Activated T-cell treated with anti-CD3 and anti-CD28 coated beads, Interleukin-2, amount 50 U/mL, for 72 hours (primary cell): ENCODE measurements at regions not wholly inside any gene's neighbourhood (a gene's known extent, or its start where the extent isn't known, plus 50 kb on each side); places are given as distances from the start of the nearest gene placed in this dataset.
"Not testable (repeated sequence)": the region's sequence is repeated elsewhere in the genome, so short reads cannot be mapped to it uniquely, and the experiment has no call there.

Experiments used
- ATAC-seq, 2 donors: fragments of 150-1000 bp; cut with Tn5 transposase; replicated peaks in 1 of 2; 2 replicates each; pipeline ENCODE4 v1.10.0; 2021; ENCODE audit warnings: moderate library complexity in 2 of 2, mild to moderate bottlenecking in 1 of 2
- DNase-seq, 2 donors: peaks; one replicate each; pipeline ENCODE4 v3.0.0; 2021 to 2022; ENCODE audit warnings: mixed read lengths in 1 of 2
- H3K27ac Mint-ChIP-seq: one replicate; pipeline ENCODE4 v1.8.0; 2022; ENCODE audit warnings: mild to moderate bottlenecking, moderate library complexity, mixed read lengths
- H3K27me3 Mint-ChIP-seq: one replicate; pipeline ENCODE4 v1.8.0; 2022; ENCODE audit warnings: low read depth, mixed read lengths
- H3K36me3 Mint-ChIP-seq, 2 donors: one replicate each; pipeline ENCODE4 v1.8.0; 2022; ENCODE audit warnings: mixed read lengths in 2 of 2, mild to moderate bottlenecking in 1 of 2; ENCODE audit not compliant: insufficient read depth in 2 of 2
- H3K4me1 Mint-ChIP-seq: one replicate; pipeline ENCODE4 v1.8.0; 2022; ENCODE audit warnings: low read depth, mixed read lengths
- H3K4me3 Mint-ChIP-seq, 2 donors: one replicate each; pipeline ENCODE4 v1.8.0; 2022; ENCODE audit warnings: mild to moderate bottlenecking in 2 of 2, mixed read lengths in 2 of 2, moderate library complexity in 2 of 2
- H3K9me3 Mint-ChIP-seq, 2 donors: one replicate each; pipeline ENCODE4 v1.8.0; 2022; ENCODE audit warnings: mixed read lengths in 2 of 2

- H3K4me3 Mint-ChIP-seq: no peak overlapping the region
- H3K9me3 Mint-ChIP-seq: peaks cover 4 to 7% of the 10 kb centered on the region in 2 donors
- no peak for ATAC-seq
Observed at GRCh38 chr7:4449263-4449662, 232.8 kb upstream of the FOXK1 start.

GRCh38 chr7:4450483-4450882, 231.6 kb upstream of the FOXK1 start:
- Mint-ChIP-seq H3K9me3 (peaks cover 0 to 3% of the 10 kb centered on the region in 2 donors), H3K36me3 (no peaks in the 10 kb centered on the region)

More at GRCh38 chr7:4449263-4449662, 232.8 kb upstream of the FOXK1 start:
- Mint-ChIP-seq H3K36me3 (no peaks in the 10 kb centered on the region), H3K27me3 (peaks cover 10% of the 10 kb centered on the region), H3K4me1 (no peaks in the 10 kb centered on the region), H3K27ac (no peak overlapping the region)
- DNase-seq: no peak

GRCh38 chr7:4460597-4460996, 221.5 kb upstream of the FOXK1 start:
- DNase-seq (no peak), ATAC-seq (no peak)
- H3K9me3 Mint-ChIP-seq: peaks cover 3 to 5% of the 10 kb centered on the region in 2 donors
- H3K27me3 Mint-ChIP-seq: peaks cover 5% of the 10 kb centered on the region
- no peak overlapping the region for H3K27ac Mint-ChIP-seq
- no peak overlapping the region for H3K4me3 Mint-ChIP-seq
- no peaks in the 10 kb centered on the region for H3K4me1 Mint-ChIP-seq
- no peaks in the 10 kb centered on the region for H3K36me3 Mint-ChIP-seq

More at GRCh38 chr7:4450483-4450882, 231.6 kb upstream of the FOXK1 start:
- no peak overlapping the region for H3K4me3 Mint-ChIP-seq
- no peak overlapping the region for H3K27ac Mint-ChIP-seq
- H3K27me3 Mint-ChIP-seq: peaks cover under 1% of the 10 kb centered on the region
- DNase-seq: no peak
- H3K4me1 Mint-ChIP-seq: no peaks in the 10 kb centered on the region
- ATAC-seq: no peak

GRCh38 chr7:4461531-4461930, 220.6 kb upstream of the FOXK1 start:
- no peak overlapping the region for H3K4me3 Mint-ChIP-seq
- H3K27me3 Mint-ChIP-seq: peaks cover 6% of the 10 kb centered on the region
- peaks cover 3 to 5% of the 10 kb centered on the region in 2 donors for H3K9me3 Mint-ChIP-seq
- no peaks in the 10 kb centered on the region for H3K36me3 Mint-ChIP-seq
- H3K4me1 Mint-ChIP-seq: no peaks in the 10 kb centered on the region
- no peak overlapping the region for H3K27ac Mint-ChIP-seq
- ATAC-seq (no peak), DNase-seq (no peak)

- no peak for ATAC-seq
- DNase-seq: no peak
- Mint-ChIP-seq H3K27ac (no peak overlapping the region), H3K36me3 (peaks cover 0 to 1% of the 10 kb centered on the region in 2 donors), H3K4me1 (no peaks in the 10 kb centered on the region), H3K27me3 (peaks cover 6% of the 10 kb centered on the region), H3K4me3 (no peak overlapping the region), H3K9me3 (peaks cover 5 to 8% of the 10 kb centered on the region in 2 donors)
Observed at GRCh38 chr7:4468320-4469102, 213.6 kb upstream of the FOXK1 start.

- Mint-ChIP-seq H3K27ac (no peak overlapping the region), H3K4me1 (no peaks in the 10 kb centered on the region), H3K4me3 (no peak overlapping the region), H3K36me3 (peaks cover 0 to 1% of the 10 kb centered on the region in 2 donors), H3K9me3 (peaks cover 2 to 3% of the 10 kb centered on the region in 2 donors), H3K27me3 (peaks cover 5% of the 10 kb centered on the region)
- no peak for ATAC-seq
- no peak for DNase-seq
Observed at GRCh38 chr7:4470246-4470645, 211.8 kb upstream of the FOXK1 start.

GRCh38 chr7:4472728-4473127, 209.4 kb upstream of the FOXK1 start:
- Mint-ChIP-seq H3K27ac (no peak overlapping the region), H3K27me3 (peaks cover 7% of the 10 kb centered on the region), H3K9me3 (peaks cover 2 to 3% of the 10 kb centered on the region in 2 donors), H3K4me3 (no peak overlapping the region), H3K36me3 (peaks cover 0 to 1% of the 10 kb centered on the region in 2 donors), H3K4me1 (no peaks in the 10 kb centered on the region)
- DNase-seq (no peak), ATAC-seq (no peak)

- peak; percentile 28 to 32 for ATAC-seq
- H3K27me3 Mint-ChIP-seq: peaks cover 7% of the 10 kb centered on the region
- peaks cover 6 to 10% of the 10 kb centered on the region in 2 donors for H3K36me3 Mint-ChIP-seq
- DNase-seq: peak; percentile 6 to 9
- H3K9me3 Mint-ChIP-seq: peaks cover 8 to 10% of the 10 kb centered on the region in 2 donors
- H3K4me3 Mint-ChIP-seq: no peak overlapping the region
- H3K27ac Mint-ChIP-seq: no peak overlapping the region
- no peaks in the 10 kb centered on the region for H3K4me1 Mint-ChIP-seq
Observed at GRCh38 chr7:4479367-4480039, 202.6 kb upstream of the FOXK1 start.

GRCh38 chr7:4480131-4480530, 202.0 kb upstream of the FOXK1 start:
- DNase-seq, ATAC-seq, H3K27ac Mint-ChIP-seq, H3K27me3 Mint-ChIP-seq, H3K4me3 Mint-ChIP-seq, H3K36me3 Mint-ChIP-seq, H3K4me1 Mint-ChIP-seq: not testable (repeated sequence)
- H3K9me3 Mint-ChIP-seq: peaks cover 8 to 10% of the 10 kb centered on the region in 2 donors

GRCh38 chr7:4483851-4484250, 198.2 kb upstream of the FOXK1 start:
- Mint-ChIP-seq H3K27me3 (no peaks in the 10 kb centered on the region), H3K4me3 (no peak overlapping the region), H3K36me3 (peaks cover 6 to 10% of the 10 kb centered on the region in 2 donors), H3K9me3 (peaks cover 8 to 10% of the 10 kb centered on the region in 2 donors), H3K27ac (no peak overlapping the region), H3K4me1 (no peaks in the 10 kb centered on the region)
- ATAC-seq: no peak
- no peak for DNase-seq

GRCh38 chr7:4484545-4484944, 197.6 kb upstream of the FOXK1 start:
- no peaks in the 10 kb centered on the region for H3K4me1 Mint-ChIP-seq
- H3K27ac Mint-ChIP-seq: no peak overlapping the region
- DNase-seq (no peak), ATAC-seq (no peak)
- H3K27me3 Mint-ChIP-seq: no peaks in the 10 kb centered on the region
- peaks cover 8 to 10% of the 10 kb centered on the region in 2 donors for H3K9me3 Mint-ChIP-seq
- H3K36me3 Mint-ChIP-seq: peaks cover 6 to 10% of the 10 kb centered on the region in 2 donors
- H3K4me3 Mint-ChIP-seq: no peak overlapping the region

GRCh38 chr7:4486907-4487306, 195.2 kb upstream of the FOXK1 start:
- DNase-seq (no peak), ATAC-seq (no peak)
- no peak overlapping the region for H3K27ac Mint-ChIP-seq
- H3K27me3 Mint-ChIP-seq: no peaks in the 10 kb centered on the region
- H3K9me3 Mint-ChIP-seq: peaks cover 4 to 9% of the 10 kb centered on the region in 2 donors
- H3K4me1 Mint-ChIP-seq: no peaks in the 10 kb centered on the region
- peaks cover 6 to 7% of the 10 kb centered on the region in 2 donors for H3K36me3 Mint-ChIP-seq
- H3K4me3 Mint-ChIP-seq: no peak overlapping the region

GRCh38 chr7:4496911-4497310, 185.2 kb upstream of the FOXK1 start:
- H3K4me3 Mint-ChIP-seq, DNase-seq, H3K27ac Mint-ChIP-seq, H3K36me3 Mint-ChIP-seq, H3K9me3 Mint-ChIP-seq, H3K27me3 Mint-ChIP-seq, H3K4me1 Mint-ChIP-seq, ATAC-seq: not testable (repeated sequence)
